LoVo (cell line): ENCODE measurements at regions not wholly inside any gene's neighbourhood (a gene's known extent, or its start where the extent isn't known, plus 50 kb on each side); places are given as distances from the start of the nearest gene placed in this dataset.
A peak's percentile ranks its signal among the peaks of the same experiment; 100 is the strongest.

Source experiments
- DNase-seq: peaks from one replicate; pipeline ENCODE4 v3.0.0-alpha.2; 2016; ENCODE audit warnings: low spot score

- DNase-seq: no peak
Measured at GRCh38 chr9:76557674-76558225, 98.8 kb downstream of the GCNT1 start.

DNA sequence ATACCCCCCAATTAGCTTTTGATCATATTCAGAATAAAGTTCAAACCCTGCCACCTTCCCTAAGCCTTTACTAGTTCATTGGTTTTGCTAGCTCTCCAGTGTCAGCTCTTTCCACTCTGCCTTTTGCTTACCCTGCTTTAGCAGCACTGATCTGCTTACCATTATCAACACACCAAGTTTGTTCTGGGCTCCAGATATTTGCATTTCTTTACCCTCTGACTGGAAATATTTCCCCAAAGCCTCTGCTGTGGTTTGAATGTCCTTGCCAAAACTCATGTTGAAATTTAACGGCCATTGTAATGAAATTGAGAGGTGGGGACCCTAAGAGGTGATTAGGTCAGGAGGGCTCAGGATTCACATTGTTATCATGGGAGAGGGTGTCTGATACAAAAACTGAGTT is 99.5 kb downstream of the GCNT1 start:
- DNase-seq: no peak

DNA sequence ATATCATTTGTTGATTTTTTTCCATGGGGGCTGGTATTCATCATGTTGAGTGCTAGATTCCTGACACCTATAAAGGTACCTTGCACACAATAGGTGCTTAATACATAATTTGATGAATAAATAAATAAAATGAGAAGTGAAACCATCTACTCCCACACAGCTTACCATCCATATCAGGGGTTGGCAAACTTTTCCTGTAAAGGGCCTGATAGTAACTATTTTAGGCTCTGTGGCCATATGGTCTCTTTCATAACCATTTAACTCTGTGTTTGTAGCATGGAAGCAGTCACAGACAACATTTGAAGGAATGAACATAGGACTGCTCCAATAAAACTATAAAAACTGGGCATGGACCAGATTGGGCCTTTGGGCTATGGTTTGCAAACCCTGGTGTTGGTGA is 100.3 kb downstream of the GCNT1 start:
- DNase-seq: no peak

DNA sequence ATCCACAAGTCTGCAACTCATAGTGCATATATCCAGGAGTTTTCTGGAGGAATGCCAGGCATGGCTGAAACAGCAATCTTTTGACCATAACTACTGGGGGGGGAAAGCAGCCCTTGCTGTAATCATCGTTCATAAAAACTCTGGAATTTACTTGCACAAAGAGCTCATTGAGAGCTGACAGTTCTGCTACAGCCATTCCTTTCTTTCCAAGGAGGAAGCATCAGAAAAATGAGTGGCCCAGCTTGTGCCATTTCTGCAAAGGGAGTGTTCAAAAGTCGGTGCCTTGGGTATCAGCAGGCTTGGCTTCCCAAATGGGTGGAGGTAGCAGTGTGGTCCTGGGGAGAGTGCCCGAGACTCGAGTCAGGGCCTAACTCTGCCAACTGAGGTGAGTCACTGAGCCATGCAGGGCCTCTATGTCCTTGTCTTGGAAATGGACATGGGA is 101.5 kb downstream of the GCNT1 start:
- peak; percentile 53 for DNase-seq

DNA sequence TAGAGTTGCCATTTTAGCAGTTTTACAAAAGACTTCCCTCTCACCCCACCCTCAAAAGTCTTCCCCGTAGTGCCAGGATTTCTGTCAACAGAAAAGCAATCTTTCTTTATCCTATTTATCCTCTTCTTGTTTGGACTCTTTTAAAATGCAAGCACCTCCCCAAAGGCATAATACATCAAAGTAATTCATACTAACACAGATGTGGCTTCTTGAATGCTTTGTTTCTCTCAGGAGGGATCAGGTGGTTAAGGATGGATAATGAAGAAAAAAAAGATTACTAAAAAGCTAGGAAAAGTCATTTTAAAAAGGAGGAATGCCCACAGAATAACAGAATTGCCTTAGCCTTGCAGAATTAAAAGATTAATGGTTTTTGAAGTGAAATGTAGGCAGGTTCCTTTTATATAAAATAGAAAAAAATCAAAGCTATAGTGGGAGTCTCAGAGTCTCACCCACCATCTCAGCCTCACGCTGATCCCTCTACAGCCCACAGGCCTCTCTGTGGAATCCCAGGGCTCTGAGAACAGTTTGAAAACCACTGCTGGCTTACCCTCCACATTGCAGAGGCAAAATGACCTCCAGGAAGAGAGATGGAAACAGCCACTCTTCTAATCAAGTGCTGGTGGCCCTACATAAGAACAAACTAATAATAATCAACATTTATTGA is 102.2 kb downstream of the GCNT1 start:
- no peak for DNase-seq
